ENCODE measurements at regions not wholly inside any gene's neighbourhood (a gene's known extent, or its start where the extent isn't known, plus 50 kb on each side); places are given as distances from the start of the nearest gene placed in this dataset.

DNA sequence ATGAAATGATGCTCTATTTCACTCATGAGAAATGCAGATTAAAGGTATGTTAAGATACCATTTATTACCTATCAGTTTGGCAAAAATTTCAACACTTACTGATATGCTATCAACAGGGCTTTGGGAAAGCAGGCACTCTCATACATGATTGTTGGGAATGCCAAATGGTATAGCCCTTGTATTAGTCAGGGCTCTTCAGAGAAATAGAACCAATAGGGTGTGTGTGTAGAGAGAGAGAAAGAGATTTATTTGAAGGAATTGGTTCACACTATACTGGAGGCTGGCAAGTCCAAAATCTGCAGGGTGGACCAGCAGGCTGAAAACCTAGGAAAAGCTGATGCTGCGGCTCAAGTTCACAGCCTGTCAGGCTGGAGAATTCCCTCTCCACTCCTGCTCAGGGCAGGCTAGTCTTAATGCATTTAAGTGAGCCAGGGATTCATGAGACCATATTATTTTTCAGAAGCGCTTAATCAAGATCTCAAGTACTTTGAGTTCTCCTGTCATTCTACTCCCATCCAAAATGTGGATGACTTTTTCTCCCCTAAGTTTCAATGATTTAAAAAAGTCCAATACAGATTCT is 72.4 kb downstream of the NHLRC3 start:
- TF ChIP-seq, protein P1, sequence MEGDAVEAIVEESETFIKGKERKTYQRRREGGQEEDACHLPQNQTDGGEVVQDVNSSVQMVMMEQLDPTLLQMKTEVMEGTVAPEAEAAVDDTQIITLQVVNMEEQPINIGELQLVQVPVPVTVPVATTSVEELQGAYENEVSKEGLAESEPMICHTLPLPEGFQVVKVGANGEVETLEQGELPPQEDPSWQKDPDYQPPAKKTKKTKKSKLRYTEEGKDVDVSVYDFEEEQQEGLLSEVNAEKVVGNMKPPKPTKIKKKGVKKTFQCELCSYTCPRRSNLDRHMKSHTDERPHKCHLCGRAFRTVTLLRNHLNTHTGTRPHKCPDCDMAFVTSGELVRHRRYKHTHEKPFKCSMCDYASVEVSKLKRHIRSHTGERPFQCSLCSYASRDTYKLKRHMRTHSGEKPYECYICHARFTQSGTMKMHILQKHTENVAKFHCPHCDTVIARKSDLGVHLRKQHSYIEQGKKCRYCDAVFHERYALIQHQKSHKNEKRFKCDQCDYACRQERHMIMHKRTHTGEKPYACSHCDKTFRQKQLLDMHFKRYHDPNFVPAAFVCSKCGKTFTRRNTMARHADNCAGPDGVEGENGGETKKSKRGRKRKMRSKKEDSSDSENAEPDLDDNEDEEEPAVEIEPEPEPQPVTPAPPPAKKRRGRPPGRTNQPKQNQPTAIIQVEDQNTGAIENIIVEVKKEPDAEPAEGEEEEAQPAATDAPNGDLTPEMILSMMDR (IDR thresholded peaks at IDR 0.05; ENCODE audit: insufficient read depth, low read length, poor library complexity, severe bottlenecking), result no peak
- no peak for TF ChIP-seq EZH2phosphoT487 (conservative IDR thresholded peaks at IDR 0.05; ENCODE audit: low read length)

Measured in SU-DHL-6 (cell line).